WI38 (cell line): ENCODE measurements at regions not wholly inside any gene's neighbourhood (a gene's known extent, or its start where the extent isn't known, plus 50 kb on each side); places are given as distances from the start of the nearest gene placed in this dataset.
A peak's percentile ranks its signal among the peaks of the same experiment; 100 is the strongest.

Experiments used
- H3K4me3 ChIP-seq: 2 replicates; pipeline ENCODE4 v1.5.1; 2011; ENCODE audit warnings: low read depth, mild to moderate bottlenecking, control low read depth, low read length
- TF ChIP-seq, protein P1 (sequence below): IDR thresholded peaks from 2 replicates; pipeline ENCODE4 v1.5.1; 2012; ENCODE audit warnings: low read depth, mild to moderate bottlenecking, control low read depth, low read length

GRCh38 chr12:30874455-30875321, 51.9 kb upstream of the TSPAN11 start:
- TF ChIP-seq, protein P1, sequence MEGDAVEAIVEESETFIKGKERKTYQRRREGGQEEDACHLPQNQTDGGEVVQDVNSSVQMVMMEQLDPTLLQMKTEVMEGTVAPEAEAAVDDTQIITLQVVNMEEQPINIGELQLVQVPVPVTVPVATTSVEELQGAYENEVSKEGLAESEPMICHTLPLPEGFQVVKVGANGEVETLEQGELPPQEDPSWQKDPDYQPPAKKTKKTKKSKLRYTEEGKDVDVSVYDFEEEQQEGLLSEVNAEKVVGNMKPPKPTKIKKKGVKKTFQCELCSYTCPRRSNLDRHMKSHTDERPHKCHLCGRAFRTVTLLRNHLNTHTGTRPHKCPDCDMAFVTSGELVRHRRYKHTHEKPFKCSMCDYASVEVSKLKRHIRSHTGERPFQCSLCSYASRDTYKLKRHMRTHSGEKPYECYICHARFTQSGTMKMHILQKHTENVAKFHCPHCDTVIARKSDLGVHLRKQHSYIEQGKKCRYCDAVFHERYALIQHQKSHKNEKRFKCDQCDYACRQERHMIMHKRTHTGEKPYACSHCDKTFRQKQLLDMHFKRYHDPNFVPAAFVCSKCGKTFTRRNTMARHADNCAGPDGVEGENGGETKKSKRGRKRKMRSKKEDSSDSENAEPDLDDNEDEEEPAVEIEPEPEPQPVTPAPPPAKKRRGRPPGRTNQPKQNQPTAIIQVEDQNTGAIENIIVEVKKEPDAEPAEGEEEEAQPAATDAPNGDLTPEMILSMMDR: no peak
- H3K4me3 ChIP-seq: no peak overlapping the region

GRCh38 chr12:30870491-30871265, 55.9 kb upstream of the TSPAN11 start:
- H3K4me3 ChIP-seq: peak overlapping the region; percentile 22
- TF ChIP-seq, protein P1: no peak

GRCh38 chr12:30867415-30867814, 59.1 kb upstream of the TSPAN11 start:
- no peak overlapping the region for H3K4me3 ChIP-seq
- TF ChIP-seq, protein P1: no peak

GRCh38 chr12:30866256-30866655, 60.3 kb upstream of the TSPAN11 start:
- H3K4me3 ChIP-seq: no peak overlapping the region
- TF ChIP-seq, protein P1: no peak

DNA sequence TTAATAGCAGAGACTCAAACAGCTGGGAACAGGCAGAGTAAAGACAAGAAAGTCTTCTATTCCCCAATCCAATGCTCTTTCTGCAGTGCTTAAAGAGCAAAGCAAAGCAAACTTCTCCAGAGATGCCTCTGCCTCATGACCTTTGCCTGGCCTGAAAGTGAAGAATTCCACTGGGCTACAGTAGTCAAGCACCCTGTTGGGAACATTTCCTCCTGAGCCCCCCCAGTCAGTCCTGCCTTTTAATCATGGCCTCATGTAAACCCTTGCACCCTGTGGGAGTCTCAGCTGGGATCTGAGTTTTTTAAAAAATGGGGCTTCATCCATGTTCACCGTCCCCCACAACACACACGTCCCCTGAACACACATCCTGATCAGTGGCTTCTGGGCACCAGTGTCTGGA, 62.7 kb upstream of the TSPAN11 start:
- no peak overlapping the region for H3K4me3 ChIP-seq
- TF ChIP-seq, protein P1: no peak

- TF ChIP-seq, protein P1: no peak
- no peak overlapping the region for H3K4me3 ChIP-seq
These were observed 64.1 kb upstream of the TSPAN11 start for GRCh38 chr12:30862486-30862885.

DNA sequence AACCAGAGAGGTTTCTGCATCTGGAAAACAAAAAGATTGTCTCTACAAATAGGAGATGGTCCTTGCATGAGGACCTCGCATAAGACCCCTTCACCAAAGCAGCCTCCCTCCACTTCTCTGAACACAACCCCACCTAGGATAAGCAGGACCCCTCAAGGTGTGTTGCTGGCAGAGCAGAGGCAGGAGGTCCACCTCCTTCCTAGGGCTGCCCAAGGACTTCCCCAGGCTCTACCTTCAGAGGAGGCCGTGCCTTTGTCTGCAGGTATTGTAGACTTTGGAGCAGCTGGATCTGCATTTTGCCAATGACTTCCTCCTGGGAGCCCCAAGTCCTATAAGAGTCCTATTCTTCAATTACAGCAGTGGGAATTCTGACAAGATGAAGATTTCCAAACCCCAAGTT, 67.3 kb upstream of the TSPAN11 start:
- H3K4me3 ChIP-seq: no peak overlapping the region
- TF ChIP-seq, protein P1: no peak
